HG02981 (cell line): ENCODE measurements at regions not wholly inside any gene's neighbourhood (a gene's known extent, or its start where the extent isn't known, plus 50 kb on each side); places are given as distances from the start of the nearest gene placed in this dataset.

Experiments used
- ATAC-seq: cut with Tn5 transposase; IDR thresholded peaks from one replicate; pipeline ENCODE4 v1.9.1; 2021; ENCODE audit warnings: mild to moderate bottlenecking, moderate library complexity; ENCODE audit not compliant: unreplicated experiment

DNA sequence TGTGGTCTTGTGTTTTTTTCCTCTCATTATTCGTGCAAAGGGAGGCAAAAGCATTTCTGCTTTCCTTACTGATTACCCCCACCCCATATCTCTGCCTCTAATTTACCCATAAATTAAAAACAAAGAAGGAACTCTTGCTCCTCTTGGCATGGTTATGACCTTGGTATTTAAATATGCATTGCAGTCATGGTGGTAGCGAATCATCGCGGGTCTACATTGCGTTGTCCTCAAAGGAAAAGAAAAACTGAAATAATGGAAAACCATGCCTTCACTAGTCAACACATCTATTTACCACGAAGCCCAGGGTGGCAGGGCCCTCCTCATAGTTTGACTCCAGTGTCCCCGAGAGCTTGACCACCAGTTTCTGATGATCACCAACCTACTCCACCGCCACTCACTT lies 126.7 kb upstream of the PARP11 start:
- no peak for ATAC-seq

DNA sequence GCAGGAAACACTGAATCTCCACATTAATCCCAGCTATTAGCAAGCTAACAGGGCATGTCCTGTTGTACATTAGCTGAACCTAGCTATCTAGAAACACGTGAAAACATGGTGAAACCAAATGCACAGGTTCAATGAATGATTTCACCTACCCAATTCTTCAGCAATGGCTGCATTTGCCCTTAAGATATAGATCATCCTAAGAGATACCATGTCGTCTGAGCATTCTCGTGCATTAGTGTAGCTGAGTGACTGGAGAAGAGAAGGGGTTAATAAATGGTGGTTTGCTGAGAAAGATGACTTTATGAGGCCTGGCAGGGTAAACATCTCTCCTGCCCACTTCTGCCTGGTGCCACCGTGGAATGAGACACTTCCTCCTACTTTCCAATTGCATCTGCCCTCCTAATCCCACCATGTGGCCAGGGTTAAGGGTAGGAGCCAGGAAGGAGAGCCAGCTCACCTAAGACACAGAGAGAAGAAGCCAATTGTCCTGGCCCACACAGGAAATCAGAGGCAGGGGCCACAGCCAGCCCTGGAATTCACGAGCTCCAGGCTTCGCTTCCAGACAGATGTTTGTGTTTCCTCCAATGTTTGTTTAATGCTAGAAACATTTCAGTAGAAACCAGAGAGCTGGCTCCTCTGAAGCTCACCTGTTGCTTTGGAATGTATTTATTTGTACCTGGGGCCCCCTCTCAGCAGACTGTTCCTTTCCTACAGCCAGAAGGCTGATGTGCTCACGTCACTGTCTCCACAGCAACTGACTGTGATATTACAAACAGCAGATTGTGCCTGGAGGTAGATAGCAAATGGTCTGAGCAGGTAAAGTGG lies 126.0 kb upstream of the PARP11 start:
- ATAC-seq: no peak

DNA sequence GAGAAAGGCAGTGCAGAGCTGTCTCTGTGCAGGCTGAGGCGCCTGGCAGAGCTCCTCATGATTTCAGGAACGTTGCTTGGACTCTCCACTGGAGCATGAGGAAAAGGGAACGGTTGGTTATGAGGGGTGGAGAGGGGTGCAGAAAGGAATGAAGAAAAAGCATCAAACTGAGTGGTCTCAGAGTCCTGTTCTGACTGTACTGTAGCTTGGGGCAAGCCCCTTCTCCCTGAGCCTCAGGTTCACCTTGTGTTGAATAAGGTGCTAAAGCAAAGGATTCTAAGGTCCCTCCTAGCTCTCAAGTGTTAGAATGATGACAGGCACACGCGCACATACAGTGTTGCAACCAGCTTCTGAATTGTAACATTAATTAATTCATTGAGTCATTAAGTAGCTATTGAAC lies 125.2 kb upstream of the PARP11 start:
- no peak for ATAC-seq

DNA sequence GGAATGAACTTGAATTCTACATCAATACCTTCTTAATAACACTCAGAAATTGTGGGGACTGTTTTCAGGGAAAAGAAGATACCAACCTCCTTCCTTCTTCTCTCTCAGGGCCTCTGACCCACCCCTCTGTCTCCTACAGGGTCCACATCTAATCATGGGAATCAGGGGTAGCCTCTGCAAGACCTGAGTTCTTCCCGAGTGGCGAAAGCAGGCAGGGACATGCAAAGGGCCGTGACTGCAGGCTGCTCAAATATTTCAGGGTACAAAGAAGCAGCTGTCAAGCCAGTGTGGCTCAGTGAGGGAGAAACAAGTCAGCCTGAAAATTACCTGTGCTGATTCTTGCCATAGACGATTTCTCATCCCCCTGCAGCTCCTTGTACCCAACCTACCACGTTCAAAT lies 123.1 kb upstream of the PARP11 start:
- ATAC-seq: no peak

DNA sequence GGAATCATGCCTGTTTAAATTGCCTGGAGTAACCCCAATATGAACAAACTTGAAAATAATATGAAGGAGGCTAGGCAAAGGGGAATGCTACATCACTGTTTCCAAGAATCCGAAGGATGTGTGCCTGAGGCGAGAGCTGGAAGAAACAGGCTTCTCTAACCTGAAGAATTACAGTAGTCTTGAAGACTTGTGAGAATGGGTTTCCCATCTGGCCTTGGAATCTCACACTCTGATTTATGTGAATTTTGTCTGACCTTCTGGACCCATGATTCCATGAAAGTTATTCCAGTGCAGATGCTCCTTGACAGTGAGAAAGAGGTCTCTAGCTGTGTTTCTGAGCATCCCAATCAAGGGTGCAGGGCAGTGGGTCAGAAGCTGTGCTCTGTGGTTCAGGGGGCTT lies 122.1 kb upstream of the PARP11 start:
- ATAC-seq: no peak

DNA sequence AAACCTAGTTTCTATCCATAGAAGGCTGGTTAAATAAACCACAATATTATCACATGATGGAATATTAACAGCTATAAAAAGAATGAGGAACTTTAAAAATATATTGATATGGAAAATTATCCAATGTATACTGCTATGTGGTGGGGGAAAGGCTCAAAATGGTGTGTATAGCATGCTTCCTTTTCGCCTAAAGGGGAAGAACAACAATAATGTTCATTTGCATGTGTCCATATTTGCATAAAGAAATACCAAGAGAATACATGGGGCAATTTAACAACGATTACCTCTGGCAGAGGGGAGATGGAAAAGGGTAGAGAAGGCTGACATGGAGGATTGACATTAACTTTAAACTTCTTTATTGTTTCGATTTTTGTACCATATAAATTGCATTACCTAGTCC lies 121.3 kb upstream of the PARP11 start:
- ATAC-seq: no peak

DNA sequence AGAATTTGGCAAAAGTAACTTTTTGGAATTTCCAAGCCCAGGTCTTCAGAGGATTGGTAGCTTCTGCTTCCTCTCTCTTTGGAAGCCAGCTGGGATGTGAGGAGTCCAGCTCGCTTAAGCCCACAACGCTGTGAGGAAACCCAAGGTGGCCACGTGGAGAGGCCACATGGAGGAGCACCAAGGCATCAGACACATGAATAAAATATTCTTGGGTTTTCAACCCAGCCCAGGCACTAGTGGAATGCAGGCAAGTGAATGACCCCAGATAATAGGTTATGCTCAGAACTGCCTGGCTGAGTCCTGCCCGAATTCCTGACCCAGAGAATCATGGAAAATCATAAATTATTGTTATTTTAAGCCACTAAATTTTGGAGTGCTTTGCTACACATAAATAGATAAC lies 119.7 kb upstream of the PARP11 start:
- ATAC-seq: no peak

DNA sequence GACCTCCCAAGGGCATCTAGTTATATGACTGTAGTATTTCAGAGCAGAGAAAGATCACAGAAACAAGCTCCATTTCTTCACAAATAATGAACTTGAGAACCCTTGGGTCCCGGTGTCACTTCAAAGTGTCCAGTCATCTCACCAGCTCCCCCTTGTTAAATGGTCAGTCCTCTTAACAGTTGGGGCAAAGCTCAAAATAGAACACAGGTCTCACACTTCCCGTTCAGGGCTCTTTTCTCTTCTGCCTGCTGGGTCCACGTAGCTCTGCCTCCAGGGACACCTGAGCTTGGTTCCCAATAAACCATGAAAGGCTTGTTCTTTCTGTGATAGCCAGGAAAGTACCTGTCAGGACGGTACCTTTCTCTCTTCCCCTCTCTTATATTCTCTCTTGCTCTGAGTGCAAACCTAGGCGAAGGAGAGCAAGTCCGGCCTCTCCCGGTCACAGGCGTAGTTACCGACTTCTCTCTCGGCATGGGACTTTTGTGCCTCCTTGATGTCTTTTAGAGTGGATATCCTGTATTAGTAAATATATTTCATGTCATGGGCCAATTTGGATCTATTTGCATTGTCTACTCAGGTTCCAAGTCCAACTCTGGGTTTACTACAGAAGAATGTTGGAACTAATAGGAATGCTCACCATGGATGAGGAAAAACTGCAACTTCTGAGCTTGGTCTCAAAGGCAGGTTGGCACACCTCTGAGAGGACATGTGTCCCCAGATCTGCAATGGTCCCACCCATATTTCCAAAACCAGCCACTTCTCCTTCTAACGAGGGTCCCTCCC lies 118.8 kb upstream of the PARP11 start:
- ATAC-seq: no peak

DNA sequence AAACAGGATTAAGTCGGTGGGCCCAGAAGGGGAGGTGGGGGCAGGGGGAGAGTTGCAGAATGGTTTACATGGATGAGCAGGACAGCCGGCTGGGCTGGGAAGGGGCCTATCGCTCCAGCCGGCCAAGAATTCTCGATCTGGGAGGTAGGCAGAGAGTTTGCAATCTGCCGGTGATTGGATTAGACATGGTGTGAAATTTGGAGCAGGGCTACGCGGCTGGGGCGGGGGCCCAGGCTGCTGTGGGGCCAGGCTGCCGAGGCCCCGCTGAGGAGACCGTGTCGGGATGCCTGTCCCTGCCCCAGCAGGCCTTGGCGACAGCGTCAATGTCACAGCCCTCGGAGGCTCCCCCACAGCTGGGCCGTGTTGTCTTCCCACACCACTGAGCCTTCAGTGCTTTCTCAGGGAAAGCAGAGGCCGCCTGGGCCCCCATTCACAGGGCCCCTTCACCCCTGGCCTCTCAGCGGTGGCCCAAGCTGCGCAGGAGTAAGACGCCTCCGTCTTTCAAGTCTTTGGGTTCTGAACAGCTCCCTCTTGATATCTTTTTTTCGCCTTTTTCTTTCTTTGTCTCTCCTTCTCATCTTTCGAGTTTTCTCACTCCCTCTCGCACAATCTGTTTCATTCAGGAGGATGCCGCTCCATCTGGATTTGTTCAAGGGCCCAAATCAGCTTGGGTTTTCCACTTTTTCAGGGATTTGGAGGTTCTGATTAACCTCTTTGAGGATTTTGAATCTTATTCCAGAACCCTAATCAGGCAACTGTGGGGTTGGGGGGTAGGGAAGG lies 117.5 kb upstream of the PARP11 start:
- no peak for ATAC-seq

DNA sequence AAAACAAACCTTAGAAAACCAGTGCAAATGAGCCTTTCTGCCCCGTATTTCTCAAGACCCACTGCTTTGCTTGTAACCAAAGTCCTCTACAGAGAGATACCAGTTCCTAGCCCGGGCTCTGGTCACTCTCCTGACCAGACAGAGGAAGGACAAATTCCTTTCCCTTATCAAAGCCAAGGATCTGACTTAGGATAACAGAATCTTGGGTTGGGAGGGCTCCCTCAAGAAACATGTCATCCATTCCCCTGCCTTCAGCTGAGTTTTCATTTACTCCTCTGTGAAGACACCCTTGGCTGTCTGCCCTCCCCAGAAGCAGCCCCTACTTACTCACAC lies 116.0 kb upstream of the PARP11 start:
- no peak for ATAC-seq

DNA sequence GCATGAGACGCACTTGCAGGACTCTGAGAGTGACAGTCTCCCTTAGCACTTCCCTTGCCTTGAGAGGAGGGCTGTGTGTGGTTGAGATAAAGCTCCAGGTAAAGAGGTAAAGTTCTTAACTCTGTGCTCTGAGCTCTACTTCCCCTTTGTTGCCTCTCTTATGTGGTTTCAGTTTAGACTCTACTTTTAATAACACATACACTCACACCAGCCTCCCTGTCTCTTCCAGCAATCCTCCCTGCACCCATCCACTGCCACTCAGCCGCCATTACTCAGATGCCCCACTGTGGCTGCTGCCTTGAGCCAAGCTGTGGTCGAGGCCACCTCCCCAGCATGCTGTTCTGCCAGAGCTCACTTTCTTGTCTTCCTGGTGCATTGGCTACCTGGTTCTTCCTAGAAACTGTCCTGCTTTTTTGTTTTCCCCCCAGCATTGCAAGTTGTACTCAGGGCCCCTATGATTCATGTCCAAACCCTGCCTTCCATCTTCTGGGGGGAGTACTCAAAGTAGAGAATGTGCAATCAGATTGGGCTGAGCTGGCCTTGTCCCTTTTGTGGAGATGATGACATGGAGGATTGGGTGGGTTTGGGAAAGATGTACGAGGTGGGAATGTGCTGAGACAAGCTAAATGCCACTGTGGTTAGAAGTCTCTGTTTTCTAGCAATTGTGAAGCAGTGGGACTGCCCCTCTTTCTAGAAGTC lies 115.5 kb upstream of the PARP11 start:
- no peak for ATAC-seq

DNA sequence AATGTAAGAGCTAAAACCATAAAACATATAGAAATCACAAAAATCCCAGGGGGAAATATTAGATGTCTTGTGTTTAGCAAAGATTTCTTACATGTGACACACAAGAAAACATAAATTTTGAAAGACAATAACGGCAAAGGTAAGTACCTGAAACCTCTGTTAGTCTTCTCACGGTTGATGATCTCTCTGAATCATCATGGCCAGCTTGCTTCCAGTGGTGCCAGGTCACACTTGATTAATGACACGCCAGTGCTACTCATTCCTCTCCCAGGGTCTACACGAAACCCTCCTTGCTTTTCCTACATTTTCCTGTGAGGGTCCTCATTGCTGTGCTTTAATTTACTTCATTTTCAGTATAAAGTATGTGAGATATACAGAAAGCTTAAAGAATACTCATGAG lies 114.4 kb upstream of the PARP11 start:
- ATAC-seq: no peak

DNA sequence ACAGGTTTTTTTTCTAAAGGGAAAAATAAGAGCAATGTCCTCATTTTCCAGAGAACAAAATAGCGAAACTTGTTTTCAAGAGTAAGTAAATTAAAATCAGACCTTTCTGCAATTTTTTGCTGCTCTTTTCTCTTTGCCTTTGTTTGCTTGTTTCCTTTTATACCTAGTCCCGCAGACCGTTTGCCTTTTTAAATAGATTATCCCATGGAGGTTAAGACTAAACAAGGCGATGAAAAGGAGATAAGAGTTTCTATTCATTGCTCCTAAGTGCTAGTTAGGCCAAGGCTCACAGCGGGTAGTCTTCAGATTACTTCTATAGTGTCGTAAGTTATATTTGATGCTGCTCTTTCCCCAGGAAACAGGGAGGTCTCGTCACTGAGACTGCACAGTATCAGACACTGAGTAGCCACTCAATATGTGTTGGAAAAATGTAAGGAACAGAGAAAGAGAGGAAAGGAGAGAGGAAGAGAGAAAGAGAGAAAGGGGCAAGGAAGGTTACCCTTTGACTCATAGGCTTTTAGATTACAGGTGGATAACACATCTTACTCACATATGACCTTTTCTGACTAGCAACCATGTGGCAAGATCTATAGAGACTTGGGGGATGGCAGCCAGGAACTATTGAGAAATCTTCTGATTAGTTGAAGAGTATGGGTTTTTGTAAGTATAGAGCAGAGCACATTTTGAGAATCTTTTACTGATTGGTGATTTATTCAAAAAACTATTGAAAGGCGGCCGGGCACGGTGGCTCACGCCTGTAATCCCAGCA lies 107.5 kb upstream of the PARP11 start:
- ATAC-seq: no peak

DNA sequence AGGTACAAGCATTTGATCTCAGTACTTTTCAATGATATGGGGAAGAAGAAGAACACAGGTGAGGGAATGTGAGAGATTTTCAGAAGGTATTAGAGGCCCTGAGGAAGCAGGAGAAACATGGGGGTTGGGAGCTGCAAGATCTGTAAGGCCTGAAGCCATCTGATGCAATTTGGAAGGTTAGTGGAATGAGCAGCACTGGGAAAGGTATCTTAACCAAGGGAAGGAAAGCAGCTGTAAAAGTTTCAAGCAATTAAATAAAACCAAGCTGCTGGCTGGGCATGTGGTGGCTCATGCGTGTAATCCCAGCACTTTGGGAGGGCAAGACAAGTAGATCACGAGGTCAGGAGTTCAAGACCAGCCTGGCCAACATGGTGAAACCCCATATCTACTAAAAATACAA lies 104.4 kb upstream of the PARP11 start:
- no peak for ATAC-seq

DNA sequence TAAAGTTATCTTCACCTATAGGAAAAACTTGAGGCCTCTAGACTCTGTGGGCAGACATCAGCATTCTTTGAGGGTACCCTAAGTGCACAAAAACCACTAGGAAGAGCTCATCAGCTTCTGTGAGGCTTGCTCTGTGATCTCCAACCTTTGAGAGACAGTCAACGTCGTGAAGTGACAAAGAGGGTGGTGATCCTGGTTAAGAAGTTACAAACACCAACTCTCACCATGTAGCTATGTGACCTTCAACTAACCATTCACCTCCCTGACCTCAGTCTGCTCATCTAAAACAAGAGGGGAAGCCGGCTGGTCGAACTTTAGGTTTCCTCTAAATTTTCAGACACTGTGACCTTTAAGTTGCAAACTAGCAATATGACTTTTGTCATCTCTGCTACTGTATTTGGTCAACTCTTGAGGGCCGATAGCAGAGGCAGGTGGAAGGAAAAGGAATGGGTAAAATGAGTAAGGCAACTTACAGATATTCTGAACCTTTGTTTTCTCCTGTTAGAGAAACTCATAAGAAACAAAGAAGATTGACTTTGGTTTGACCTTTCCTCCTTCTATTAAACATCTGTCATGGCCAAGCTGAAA lies 103.2 kb upstream of the PARP11 start:
- no peak for ATAC-seq

DNA sequence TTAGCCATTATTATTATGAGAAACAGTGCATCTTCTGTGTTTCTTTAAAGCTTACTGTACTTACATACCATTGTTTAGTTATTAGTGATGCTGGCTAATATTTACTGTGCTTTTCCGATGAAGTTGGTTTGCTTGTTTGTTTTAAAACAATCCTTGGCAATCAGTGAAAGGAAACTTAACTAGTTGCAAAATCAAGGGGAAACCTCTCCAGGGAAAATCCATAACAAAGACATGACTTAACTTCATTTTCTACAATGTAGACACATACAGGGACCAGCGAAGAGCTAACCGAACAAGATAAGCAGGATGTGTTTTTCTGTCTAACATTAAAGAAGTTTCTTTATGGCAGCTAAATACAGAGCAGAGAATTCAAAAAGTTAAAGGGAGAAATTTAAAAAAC lies 102.5 kb upstream of the PARP11 start:
- no peak for ATAC-seq

DNA sequence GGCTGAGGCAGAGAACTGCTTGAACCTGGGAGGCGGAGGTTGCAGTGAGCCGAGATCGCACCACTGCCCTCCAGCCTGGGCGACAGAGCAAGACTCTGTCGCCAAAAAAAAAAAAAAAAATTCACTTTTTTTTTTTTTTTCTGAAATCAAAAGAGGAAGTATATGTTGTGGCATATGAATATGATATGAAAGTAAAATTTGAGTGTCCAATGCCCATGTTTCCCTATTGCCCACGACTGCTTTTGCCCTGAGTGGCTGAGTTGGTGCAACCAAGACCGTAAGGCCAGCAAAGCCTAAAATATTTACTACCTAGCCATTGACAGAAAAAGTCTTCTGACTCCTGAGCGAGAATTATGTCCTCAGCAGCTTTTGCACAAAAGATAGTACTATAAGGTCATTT lies 101.7 kb upstream of the PARP11 start:
- ATAC-seq: no peak

DNA sequence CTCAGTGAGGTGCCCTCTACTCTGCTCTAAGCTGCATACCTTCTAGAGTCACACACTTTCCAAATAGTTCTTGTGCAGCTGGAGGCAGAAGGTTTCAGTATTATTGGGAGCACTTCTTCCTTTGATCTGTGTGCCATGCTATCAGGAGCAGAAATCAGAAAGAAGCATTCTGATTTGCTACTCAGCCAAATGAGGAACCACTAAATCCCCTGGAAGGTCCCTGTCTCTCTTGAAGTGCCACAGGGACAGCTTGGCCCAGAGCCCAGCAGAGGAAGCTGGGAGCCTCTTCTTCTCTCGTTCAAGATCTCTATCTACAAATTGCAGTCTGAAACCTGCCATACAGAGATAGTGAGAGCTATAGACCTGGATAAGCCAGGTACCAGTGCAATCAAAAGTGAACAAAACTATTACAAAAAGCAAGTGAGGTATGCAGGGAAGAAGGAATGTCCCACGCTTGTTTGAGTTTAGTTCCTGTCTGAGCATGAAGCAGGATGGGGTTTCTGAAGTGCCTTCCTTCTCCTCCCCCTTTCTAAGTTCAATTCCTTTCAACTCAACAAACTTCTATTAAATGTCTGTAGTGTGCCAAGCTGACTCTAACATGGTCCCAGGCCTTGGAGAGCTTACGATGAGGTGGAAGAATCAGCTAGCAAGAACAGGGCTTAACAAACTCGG lies 100.9 kb upstream of the PARP11 start:
- ATAC-seq: no peak

DNA sequence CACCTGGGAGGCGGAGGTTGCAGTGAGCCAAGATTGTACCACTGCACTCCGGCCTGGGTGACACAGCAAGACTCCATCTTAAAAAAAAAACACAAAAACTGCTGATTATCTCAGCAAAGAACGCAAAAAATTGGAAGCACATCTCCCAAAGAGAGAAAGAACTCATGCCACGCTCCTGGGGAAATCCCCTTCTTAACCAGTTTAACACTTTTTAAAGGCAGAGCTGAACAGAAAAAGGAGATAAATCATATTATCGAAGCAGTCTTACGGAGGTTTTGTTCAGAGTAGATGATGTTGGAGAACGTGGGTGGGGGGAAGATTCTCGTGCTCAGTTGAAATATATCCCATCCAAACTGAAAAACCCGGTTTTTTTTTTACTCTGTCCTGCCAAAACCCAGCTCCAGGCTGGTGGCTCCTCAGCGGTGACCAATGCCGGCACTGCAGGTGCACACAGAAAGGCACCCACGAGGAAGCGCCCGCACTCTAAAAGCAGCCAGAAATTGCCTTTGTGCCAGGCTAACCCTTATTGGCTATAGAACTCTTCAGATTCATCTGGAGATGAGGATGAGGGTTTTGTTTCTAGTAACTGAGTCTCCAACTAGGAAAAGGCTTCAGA lies 100.2 kb upstream of the PARP11 start:
- ATAC-seq: no peak
